ENCODE measurements at regions not wholly inside any gene's neighbourhood (a gene's known extent, or its start where the extent isn't known, plus 50 kb on each side); places are given as distances from the start of the nearest gene placed in this dataset.

- DNase-seq (ENCODE audit: insufficient read length): no peak
- TF ChIP-seq POLR2A (IDR thresholded peaks at IDR 0.05; ENCODE audit: low read depth, low read length): no peak
- no peak for TF ChIP-seq POLR2AphosphoS5 (IDR thresholded peaks at IDR 0.05; ENCODE audit: low read depth, low read length)
- no peak for TF ChIP-seq TAF1 (IDR thresholded peaks at IDR 0.05; ENCODE audit: borderline replicate concordance, low read depth, low read length)
- no peak for FAIRE-seq
These were observed 1087.7 kb upstream of the SEMA6A start for GRCh38 chr5:117662361-117662760.

GRCh38 chr5:117657541-117657940 is 1082.9 kb upstream of the SEMA6A start:
- FAIRE-seq: no peak

DNA sequence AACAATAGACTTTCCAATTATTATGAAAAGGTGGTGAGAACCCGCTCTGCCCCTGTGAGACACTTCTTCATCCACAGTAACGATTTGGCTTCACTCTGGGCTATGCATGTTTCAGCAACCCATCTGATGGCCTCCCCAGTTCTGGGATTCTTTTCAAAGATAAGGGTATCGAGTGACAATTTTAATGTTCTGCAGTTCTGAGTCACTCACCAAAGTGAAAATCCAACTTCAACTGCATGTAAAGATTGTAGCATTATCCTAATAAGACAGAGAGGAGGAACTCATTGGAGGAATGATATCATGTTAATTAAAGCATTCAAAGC is 1078.3 kb upstream of the SEMA6A start:
- FAIRE-seq: no peak
- TF ChIP-seq TAF1 (IDR thresholded peaks at IDR 0.05; ENCODE audit: borderline replicate concordance, low read depth, low read length) (no peak), POLR2A (IDR thresholded peaks at IDR 0.05; ENCODE audit: low read depth, low read length) (no peak)
- DNase-seq (ENCODE audit: insufficient read length): no peak

More at GRCh38 chr5:117657541-117657940, 1082.9 kb upstream of the SEMA6A start:
- DNase-seq (ENCODE audit: insufficient read length): no peak
- TF ChIP-seq POLR2AphosphoS5 (IDR thresholded peaks at IDR 0.05; ENCODE audit: low read depth, low read length): no peak
- TF ChIP-seq TAF1 (IDR thresholded peaks at IDR 0.05; ENCODE audit: borderline replicate concordance, low read depth, low read length): no peak
- no peak for TF ChIP-seq POLR2A (IDR thresholded peaks at IDR 0.05; ENCODE audit: low read depth, low read length)

DNA sequence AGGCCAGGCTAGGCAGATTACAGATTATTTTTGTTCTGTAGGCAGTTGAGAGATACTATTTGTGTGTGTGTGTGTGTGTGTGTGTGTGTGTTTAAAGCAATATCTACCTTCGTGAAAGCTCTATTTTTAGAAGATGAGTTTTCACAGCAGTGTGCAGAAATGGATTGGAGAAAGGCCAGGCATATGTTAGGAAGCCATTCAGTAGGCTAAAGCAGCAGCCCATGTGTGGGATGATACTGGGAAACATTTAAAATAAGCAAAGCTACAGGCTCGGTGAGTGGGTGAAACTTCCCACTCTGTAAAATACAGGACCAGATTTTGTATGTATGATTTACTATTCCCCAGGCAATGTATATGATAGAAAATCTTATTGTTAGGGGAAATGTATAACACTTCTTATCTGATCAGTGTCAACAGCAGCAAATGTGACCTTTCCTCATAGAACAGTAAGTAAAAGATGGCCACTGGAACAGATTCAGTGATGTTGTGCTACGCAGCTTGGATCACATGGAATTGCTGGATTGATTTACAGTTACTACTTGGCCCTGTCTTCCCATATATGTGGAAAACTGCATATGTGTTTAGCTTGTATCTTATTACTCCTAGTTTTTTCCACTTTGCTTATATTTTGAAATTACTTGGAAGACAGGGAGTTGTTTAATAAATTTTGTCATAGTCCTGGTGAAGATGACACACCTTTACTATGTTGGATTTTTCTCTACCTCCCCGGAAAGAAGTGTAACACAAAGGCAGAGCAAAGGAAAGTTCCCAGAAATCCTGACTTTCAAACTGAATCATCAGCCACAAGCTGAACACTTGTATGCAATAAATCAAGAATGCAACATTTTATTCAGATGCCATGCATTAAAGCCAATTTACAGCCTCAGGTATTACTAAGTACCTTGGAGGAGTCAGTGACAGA is 1077.7 kb upstream of the SEMA6A start:
- DNase-seq (ENCODE audit: insufficient read length): no peak
- no peak for TF ChIP-seq POLR2AphosphoS5 (IDR thresholded peaks at IDR 0.05; ENCODE audit: low read depth, low read length)
- TF ChIP-seq TAF1 (IDR thresholded peaks at IDR 0.05; ENCODE audit: borderline replicate concordance, low read depth, low read length): no peak
- no peak for TF ChIP-seq POLR2A (IDR thresholded peaks at IDR 0.05; ENCODE audit: low read depth, low read length)
- FAIRE-seq: no peak

GRCh38 chr5:117649821-117650220 is 1075.2 kb upstream of the SEMA6A start:
- no peak for FAIRE-seq
- no peak for TF ChIP-seq TAF1 (IDR thresholded peaks at IDR 0.05; ENCODE audit: borderline replicate concordance, low read depth, low read length)
- TF ChIP-seq POLR2A (IDR thresholded peaks at IDR 0.05; ENCODE audit: low read depth, low read length): no peak
- no peak for TF ChIP-seq POLR2AphosphoS5 (IDR thresholded peaks at IDR 0.05; ENCODE audit: low read depth, low read length)
- no peak for DNase-seq (ENCODE audit: insufficient read length)

GRCh38 chr5:117645400-117645799 is 1070.8 kb upstream of the SEMA6A start:
- DNase-seq (ENCODE audit: insufficient read length) (no peak), FAIRE-seq (no peak)
- TF ChIP-seq POLR2AphosphoS5 (IDR thresholded peaks at IDR 0.05; ENCODE audit: low read depth, low read length) (no peak), POLR2A (IDR thresholded peaks at IDR 0.05; ENCODE audit: low read depth, low read length) (no peak), TAF1 (IDR thresholded peaks at IDR 0.05; ENCODE audit: borderline replicate concordance, low read depth, low read length) (no peak)

DNA sequence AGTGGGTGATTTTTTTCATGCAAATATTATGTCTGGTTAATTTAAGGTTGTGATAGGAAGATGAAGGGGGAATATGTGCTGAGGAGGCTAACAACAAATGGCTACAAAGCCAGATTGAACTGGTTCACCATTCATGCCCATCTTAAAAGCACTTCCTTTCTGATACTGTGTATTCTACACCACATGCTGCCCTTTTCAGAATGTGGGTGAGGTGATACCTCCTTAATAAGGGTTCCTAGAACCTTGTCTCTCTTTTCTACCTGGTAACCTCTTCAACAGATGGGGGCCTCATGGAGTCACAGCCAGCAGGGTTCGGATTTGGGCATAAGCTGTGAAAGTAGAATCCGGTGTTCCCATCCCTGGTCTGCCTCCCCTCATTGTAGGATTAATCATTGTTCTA is 1064.0 kb upstream of the SEMA6A start:
- FAIRE-seq: no peak
- no peak for TF ChIP-seq POLR2A (IDR thresholded peaks at IDR 0.05; ENCODE audit: low read depth, low read length)
- TF ChIP-seq POLR2AphosphoS5 (IDR thresholded peaks at IDR 0.05; ENCODE audit: low read depth, low read length): no peak
- no peak for TF ChIP-seq TAF1 (IDR thresholded peaks at IDR 0.05; ENCODE audit: borderline replicate concordance, low read depth, low read length)
- no peak for DNase-seq (ENCODE audit: insufficient read length)

GRCh38 chr5:117633093-117633492 is 1058.5 kb upstream of the SEMA6A start:
- TF ChIP-seq TAF1 (IDR thresholded peaks at IDR 0.05; ENCODE audit: borderline replicate concordance, low read depth, low read length) (no peak), POLR2AphosphoS5 (IDR thresholded peaks at IDR 0.05; ENCODE audit: low read depth, low read length) (no peak), POLR2A (IDR thresholded peaks at IDR 0.05; ENCODE audit: low read depth, low read length) (no peak)
- no peak for FAIRE-seq
- no peak for DNase-seq (ENCODE audit: insufficient read length)

DNA sequence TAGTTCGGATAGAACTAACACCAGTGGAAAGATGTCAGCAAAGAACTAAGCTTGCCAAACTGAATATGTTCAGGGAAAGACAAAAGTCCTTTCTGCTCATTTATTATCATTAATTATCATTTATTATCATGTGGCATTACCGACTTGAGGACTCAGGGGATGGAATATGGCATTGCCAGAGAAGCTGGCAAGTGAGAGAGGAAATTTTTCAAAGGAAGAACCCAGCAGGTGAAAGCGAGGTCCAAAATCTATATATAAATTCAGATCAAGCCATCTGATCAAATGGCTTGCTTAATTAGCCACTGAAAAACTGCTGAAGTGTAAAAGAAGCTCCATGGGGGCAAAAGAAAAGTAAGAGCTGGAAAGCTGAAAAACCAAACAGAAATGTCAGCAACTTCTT is 1049.6 kb upstream of the SEMA6A start:
- TF ChIP-seq POLR2A (IDR thresholded peaks at IDR 0.05; ENCODE audit: low read depth, low read length): no peak
- no peak for TF ChIP-seq TAF1 (IDR thresholded peaks at IDR 0.05; ENCODE audit: borderline replicate concordance, low read depth, low read length)
- TF ChIP-seq POLR2AphosphoS5 (IDR thresholded peaks at IDR 0.05; ENCODE audit: low read depth, low read length): no peak
- DNase-seq (ENCODE audit: insufficient read length): no peak
- FAIRE-seq: no peak

GRCh38 chr5:117623042-117623805 is 1048.6 kb upstream of the SEMA6A start:
- FAIRE-seq: no peak
- TF ChIP-seq POLR2A (IDR thresholded peaks at IDR 0.05; ENCODE audit: low read depth, low read length) (no peak), TAF1 (IDR thresholded peaks at IDR 0.05; ENCODE audit: borderline replicate concordance, low read depth, low read length) (no peak), POLR2AphosphoS5 (IDR thresholded peaks at IDR 0.05; ENCODE audit: low read depth, low read length) (no peak)

GRCh38 chr5:117621921-117622320 is 1047.3 kb upstream of the SEMA6A start:
- no peak for DNase-seq (ENCODE audit: insufficient read length)
- FAIRE-seq: no peak

More at GRCh38 chr5:117623042-117623805, 1048.6 kb upstream of the SEMA6A start:
- no peak for DNase-seq (ENCODE audit: insufficient read length)

More at GRCh38 chr5:117621921-117622320, 1047.3 kb upstream of the SEMA6A start:
- TF ChIP-seq POLR2A (IDR thresholded peaks at IDR 0.05; ENCODE audit: low read depth, low read length) (no peak), TAF1 (IDR thresholded peaks at IDR 0.05; ENCODE audit: borderline replicate concordance, low read depth, low read length) (no peak), POLR2AphosphoS5 (IDR thresholded peaks at IDR 0.05; ENCODE audit: low read depth, low read length) (no peak)

Data from GM12892 (cell line).